GM18502 (cell line): ENCODE measurements at regions not wholly inside any gene's neighbourhood (a gene's known extent, or its start where the extent isn't known, plus 50 kb on each side); places are given as distances from the start of the nearest gene placed in this dataset.
"Not testable (repeated sequence)": the region's sequence is repeated elsewhere in the genome, so short reads cannot be mapped to it uniquely, and the experiment has no call there.

Experiments
- ATAC-seq: cut with Tn5 transposase; IDR thresholded peaks from one replicate; pipeline ENCODE4 v1.9.1; 2021; ENCODE audit warnings: mild to moderate bottlenecking; ENCODE audit not compliant: unreplicated experiment, poor library complexity

DNA sequence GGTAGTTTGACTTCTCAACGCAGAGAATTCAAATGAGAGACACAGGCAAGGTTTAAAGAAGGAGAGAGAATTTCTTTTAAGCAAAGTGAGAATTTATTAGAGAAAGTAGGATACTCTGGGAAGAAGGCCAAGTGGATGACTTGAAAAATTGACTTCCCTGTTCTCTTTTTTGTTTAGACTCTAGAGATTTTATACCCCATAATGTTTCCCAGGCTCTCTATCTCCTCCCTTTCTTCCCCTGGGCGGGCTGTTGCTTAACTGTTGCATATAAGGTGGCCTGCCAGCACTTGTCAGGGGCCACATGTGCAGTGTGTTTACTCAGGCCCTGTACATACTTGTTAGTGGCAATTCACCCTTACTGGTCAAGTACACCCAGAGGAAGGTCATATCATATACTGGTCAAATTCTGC lies 403.7 kb downstream of the SLC6A15 start:
- no peak for ATAC-seq

GRCh38 chr12:84507956-84508850 lies 404.4 kb downstream of the SLC6A15 start:
- peak; percentile 70 for ATAC-seq

DNA sequence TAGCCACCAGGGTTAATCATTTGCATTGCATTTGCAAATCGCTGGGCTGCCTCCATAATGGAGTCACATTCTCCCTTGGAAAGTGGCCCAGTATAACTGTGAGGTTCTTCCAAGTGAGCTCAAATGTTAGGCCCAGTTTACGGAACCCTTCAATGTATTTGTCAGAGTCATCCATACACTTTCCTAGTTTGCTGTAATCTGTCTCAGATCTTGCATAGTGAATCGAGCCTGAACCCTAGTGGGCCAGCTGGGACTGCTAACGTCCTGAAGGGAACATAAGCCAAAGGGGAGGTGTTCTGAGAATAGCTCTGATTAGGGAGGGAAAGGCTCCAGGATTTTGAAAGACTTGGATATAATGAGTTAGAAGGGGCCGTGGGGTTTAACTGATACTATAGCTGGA lies 406.3 kb downstream of the SLC6A15 start:
- ATAC-seq: no peak

- peak; percentile 87 for ATAC-seq
Measured at GRCh38 chr12:84502907-84503787, 409.5 kb downstream of the SLC6A15 start.

- ATAC-seq: no peak
Measured at GRCh38 chr12:84502180-84502860, 410.3 kb downstream of the SLC6A15 start.

GRCh38 chr12:84497819-84498218 lies 414.8 kb downstream of the SLC6A15 start:
- ATAC-seq: peak; percentile 66

- no peak for ATAC-seq
Measured at GRCh38 chr12:84495711-84496110, 416.9 kb downstream of the SLC6A15 start.

DNA sequence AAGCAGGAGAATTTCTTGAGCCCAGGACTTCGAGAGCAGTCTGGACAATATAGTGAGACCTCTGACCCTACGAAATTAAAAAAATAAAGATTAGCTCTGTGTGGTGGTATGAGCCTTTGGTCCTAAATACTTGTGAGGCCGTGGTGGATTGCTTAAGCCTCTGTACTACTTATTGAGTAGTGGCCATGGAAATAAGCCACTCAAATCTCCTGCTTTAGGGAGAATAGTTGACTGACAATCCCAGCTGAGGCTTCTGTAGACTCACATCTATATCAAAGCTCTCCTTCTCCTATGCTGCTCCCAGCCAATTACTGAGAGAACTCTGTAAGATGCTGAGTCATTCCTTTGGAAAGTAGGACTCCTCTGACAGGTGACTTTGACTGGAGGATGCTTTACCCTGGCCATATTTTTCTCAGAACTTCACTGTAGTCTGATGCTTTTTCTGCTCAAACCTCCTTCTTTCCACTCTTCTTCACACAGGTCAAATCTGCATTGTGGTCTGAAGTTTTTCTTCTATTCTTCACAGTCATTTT lies 420.2 kb downstream of the SLC6A15 start:
- ATAC-seq: no peak

DNA sequence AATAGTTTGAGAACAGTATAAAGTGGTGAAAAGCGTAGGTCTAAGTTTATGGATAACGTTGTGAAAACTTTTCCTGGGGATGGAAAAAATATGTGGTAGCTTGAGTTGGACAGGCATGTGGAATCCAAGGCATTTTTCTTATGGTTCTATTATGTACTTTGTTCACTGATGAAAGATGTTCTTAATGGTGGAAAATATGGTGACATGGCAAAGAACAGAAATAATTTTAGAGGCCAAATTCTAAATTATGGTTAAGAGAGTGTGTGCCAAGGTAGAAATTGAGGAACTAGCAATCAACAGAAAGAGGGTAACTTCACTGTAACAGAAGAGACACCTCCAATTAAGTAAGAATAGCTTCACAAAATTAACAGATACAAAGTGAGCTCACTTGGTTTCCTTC lies 427.8 kb downstream of the SLC6A15 start:
- ATAC-seq: no peak

GRCh38 chr12:84480803-84481202 lies 431.8 kb downstream of the SLC6A15 start:
- ATAC-seq: no peak

GRCh38 chr12:84470361-84470760 lies 442.2 kb downstream of the SLC6A15 start:
- no peak for ATAC-seq

DNA sequence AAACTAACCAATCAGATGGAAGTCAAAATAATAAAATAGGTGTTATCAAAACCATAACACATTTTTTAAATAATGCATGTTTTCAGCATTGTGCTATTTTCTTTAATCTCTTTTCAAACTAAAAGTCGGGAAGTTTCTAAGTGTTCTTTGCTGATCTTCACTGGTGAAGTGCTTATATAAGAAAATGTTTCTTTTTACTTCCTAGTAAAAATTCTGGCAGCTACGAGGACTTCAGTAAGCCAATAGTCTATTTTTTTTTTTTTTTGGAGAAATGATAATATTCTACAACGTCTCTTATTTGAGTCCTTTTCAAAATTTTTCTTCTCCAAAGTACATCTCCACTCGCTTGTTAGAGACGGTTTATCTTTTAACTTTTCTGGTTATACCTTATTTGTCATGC lies 448.0 kb downstream of the SLC6A15 start:
- ATAC-seq: no peak

DNA sequence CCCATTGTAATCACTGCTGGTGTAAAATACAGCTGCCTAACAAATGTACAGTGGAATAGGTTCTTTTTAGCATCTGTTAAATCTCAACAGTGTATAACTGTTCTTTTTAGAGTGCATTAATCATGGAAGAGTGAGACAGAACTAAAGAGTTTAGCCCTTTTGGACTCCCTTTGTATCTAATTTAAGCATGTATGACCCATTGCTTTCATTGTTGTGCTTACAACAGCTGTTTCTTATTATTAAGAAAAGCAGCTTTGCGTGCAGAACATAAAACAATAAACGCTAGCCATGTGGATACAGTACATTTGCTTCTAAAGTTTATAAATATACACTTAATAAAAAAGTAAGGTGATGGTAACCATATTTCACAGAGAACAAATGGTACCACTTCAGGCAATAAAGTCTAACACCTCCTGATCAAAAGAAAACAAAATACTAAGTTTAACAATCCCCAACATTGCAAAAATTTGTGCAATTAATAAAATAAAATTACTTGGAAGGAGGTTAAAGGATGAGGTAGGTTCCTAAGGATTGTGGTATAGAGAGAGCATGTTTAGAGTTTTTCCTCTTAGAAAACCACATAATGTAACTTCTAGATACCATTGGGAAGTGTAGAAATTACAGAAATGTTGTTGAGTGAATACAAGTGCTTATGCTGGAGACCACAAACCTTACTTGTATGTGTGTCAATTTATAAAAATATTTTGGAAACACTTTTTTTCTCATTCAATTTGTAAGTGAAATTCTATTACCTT lies 448.7 kb downstream of the SLC6A15 start:
- no peak for ATAC-seq

GRCh38 chr12:84455598-84455997 lies 457.0 kb downstream of the SLC6A15 start:
- no peak for ATAC-seq

DNA sequence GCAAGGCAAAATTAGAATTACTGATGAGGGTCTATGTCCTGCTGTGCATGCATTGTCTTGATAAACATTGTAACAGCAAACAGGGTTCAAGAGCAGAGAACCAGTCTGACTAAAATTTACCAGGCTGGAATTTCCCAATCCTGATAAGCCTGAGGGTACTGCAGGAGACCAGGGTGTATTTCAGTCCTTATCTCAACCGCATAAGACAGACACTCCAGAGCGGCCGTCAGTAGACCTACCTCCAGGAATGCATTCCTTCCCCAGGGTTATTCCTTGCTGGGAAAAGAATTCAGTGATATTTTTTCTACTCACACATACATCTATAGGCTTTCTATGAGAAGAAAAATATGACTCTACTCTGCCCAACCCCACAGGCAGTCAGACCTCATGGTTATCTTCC lies 466.1 kb downstream of the SLC6A15 start:
- not testable (repeated sequence) for ATAC-seq

DNA sequence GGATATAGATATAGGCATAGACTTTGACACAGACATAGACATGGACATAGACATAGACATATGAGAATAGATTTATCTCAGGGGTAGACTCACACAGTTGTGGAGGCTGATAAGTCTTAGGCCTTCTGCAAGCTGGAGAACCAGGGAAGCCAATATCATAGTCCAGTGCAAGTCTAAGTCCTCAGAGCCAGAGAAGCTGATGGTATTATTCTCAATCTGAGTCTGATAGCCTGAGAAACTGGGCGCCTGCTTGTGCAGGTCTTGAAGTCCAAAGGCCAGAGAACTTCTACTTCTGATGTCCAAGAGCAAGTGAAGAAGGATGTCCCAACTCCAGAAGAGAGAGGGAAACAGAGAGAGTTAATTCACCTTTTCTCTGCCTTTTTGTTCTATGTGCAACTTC lies 476.5 kb downstream of the SLC6A15 start:
- no peak for ATAC-seq

DNA sequence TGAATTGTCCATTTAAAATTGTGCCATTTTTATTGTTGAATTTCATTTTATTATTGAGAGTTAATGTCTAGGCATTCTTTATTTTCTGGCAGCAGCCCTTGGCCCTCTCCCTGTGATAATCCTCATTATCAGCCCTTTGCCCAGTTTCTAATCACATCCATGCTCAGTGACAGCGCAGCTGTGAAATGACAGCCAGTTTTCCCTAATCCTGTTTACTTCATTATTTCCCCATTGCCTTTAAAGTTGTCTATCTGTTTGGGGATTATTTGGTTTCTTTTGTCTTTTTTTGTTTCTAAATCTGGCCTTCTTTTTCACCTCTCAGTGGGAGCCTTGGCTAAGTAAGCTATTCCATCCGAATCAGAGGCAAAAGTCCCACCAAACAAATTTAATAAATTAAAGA lies 476.9 kb downstream of the SLC6A15 start:
- no peak for ATAC-seq

DNA sequence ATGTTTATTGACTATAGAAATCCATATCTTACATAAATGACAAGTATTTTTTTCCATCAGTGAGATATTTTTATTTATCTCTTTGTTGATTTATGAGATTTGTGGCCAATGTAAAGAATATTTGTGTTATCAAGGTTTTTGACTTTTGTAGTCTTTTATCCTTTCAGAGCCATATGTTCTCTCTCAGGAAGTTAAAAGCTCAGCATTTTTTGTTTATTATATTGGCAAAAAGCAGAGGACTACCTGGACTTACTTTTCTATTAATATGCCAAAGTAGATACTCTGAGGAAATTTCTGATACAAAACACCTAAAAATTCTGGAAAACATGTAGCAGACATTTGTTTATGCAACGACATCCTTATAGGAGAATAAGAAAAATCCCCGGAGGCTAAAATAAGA lies 490.3 kb downstream of the SLC6A15 start:
- ATAC-seq: no peak

GRCh38 chr12:84421103-84421502 lies 491.5 kb downstream of the SLC6A15 start:
- ATAC-seq: peak; percentile 88

GRCh38 chr12:84416626-84417025 lies 496.0 kb downstream of the SLC6A15 start:
- ATAC-seq: no peak
